Brain microvascular endothelial cell (primary cell): ENCODE measurements at regions not wholly inside any gene's neighbourhood (a gene's known extent, or its start where the extent isn't known, plus 50 kb on each side); places are given as distances from the start of the nearest gene placed in this dataset.

Experiments
- DNase-seq: peaks from one replicate; pipeline ENCODE4 v3.0.0-alpha.2; 2020
- H3K27ac ChIP-seq: fragments of 250-450 bp; sonication (Bioruptor Pico); 2 replicates; pipeline ENCODE4 v1.5.1; 2020; ENCODE audit warnings: mild to moderate bottlenecking, moderate library complexity
- H3K27me3 ChIP-seq: fragments of 250-450 bp; sonication (Bioruptor Pico); replicated peaks from 2 replicates; pipeline ENCODE4 v1.5.1; 2020; ENCODE audit warnings: mild to moderate bottlenecking
- H3K36me3 ChIP-seq: fragments of 250-450 bp; sonication (Bioruptor Pico); replicated peaks from 2 replicates; pipeline ENCODE4 v1.5.1; 2020; ENCODE audit warnings: mild to moderate bottlenecking
- H3K4me3 ChIP-seq: 2 replicates; pipeline ENCODE4 v1.5.1; 2011; ENCODE audit warnings: low read depth, mild to moderate bottlenecking, control low read depth, low read length, moderate library complexity
- in situ Hi-C: cut with HindIII; loops from 2 replicates; pipeline ENCODE4 v1.10.0; 2017; ENCODE audit warnings: low sequenced_read_pairs, low pct_ligation_motif_present
- TF ChIP-seq, protein P1 (sequence below): IDR thresholded peaks from 2 replicates; pipeline ENCODE4 v1.5.1; 2011; ENCODE audit warnings: low read depth, mild to moderate bottlenecking, moderate library complexity, low read length, control low read depth, inconsistent platforms; ENCODE audit errors: missing control alignments

DNA sequence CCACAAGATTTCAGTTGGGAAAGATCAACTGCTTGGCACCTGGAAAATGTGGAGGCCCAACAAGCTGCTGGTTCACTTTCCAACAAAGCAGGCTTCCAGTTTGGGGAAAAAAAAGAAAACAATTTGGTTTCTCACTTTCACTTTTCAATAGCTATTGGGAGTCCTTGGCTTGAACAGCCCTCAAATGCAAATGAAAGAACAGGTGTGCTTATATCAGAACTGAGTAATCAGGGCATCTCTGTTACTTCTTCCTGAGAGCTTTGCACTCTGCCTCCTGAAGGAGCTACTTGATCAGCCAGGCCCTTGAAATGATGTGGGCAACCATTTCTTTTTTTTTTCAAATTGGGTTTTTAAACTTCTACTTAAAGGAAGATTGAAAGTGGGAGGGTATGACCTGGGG is 73.5 kb downstream of the MFAP3 start:
- Histone ChIP-seq H3K36me3 (no peaks in the 10 kb centered on the region), H3K27me3 (no peaks in the 10 kb centered on the region), H3K4me3 (no peak overlapping the region), H3K27ac (no peak overlapping the region)
- no peak for DNase-seq
- in situ Hi-C loops, result no loop called here
- TF ChIP-seq, protein P1, sequence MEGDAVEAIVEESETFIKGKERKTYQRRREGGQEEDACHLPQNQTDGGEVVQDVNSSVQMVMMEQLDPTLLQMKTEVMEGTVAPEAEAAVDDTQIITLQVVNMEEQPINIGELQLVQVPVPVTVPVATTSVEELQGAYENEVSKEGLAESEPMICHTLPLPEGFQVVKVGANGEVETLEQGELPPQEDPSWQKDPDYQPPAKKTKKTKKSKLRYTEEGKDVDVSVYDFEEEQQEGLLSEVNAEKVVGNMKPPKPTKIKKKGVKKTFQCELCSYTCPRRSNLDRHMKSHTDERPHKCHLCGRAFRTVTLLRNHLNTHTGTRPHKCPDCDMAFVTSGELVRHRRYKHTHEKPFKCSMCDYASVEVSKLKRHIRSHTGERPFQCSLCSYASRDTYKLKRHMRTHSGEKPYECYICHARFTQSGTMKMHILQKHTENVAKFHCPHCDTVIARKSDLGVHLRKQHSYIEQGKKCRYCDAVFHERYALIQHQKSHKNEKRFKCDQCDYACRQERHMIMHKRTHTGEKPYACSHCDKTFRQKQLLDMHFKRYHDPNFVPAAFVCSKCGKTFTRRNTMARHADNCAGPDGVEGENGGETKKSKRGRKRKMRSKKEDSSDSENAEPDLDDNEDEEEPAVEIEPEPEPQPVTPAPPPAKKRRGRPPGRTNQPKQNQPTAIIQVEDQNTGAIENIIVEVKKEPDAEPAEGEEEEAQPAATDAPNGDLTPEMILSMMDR, result no peak

DNA sequence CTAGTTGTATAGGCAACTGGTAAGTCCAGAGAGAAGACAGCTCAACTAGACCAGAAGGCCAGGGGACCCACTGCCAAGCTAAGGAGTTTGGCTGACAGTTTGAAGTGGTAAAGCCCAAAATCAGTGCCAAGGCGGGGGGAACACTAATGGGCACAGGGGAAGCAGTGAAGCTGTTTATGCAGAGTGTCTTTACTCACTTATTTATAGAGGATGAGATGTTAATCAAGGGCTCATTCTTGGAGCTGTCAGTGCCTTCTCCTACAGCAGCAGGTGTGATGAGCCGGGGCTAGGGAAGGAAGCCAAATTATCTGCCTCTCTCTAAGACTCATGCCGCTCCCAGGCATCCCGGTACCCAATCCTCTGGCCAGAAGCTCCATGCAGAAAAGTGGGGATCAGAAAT is 75.2 kb upstream of the GALNT10 start:
- Histone ChIP-seq H3K27ac (no peak overlapping the region), H3K36me3 (no peaks in the 10 kb centered on the region), H3K27me3 (no peaks in the 10 kb centered on the region), H3K4me3 (no peak overlapping the region)
- TF ChIP-seq, protein P1, result no peak
- DNase-seq, result no peak
- in situ Hi-C loops, result no loop called here

DNA sequence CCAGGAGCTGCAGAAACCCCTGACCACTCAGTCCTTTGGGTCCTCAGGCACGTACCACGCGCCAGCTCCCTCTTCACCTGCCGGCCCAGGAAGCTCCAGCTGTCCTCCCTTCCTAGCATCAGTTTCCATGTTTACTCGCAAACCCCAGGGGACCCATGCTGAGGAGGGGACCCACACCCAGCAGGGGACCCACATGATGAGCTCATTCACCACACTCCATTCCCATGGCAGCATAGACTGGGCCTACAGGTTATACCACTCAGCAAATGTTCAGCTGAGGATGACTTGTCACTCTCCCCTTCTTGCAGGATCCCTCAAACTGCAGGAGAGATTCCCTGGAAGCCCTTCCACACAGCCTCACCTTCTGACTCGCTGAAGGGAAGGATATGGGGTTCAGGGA is 73.5 kb upstream of the GALNT10 start:
- Histone ChIP-seq H3K27me3 (no peaks in the 10 kb centered on the region), H3K4me3 (no peak overlapping the region), H3K27ac (no peak overlapping the region), H3K36me3 (no peaks in the 10 kb centered on the region)
- in situ Hi-C loops, result no loop called here
- no peak for DNase-seq
- TF ChIP-seq, protein P1, result no peak

DNA sequence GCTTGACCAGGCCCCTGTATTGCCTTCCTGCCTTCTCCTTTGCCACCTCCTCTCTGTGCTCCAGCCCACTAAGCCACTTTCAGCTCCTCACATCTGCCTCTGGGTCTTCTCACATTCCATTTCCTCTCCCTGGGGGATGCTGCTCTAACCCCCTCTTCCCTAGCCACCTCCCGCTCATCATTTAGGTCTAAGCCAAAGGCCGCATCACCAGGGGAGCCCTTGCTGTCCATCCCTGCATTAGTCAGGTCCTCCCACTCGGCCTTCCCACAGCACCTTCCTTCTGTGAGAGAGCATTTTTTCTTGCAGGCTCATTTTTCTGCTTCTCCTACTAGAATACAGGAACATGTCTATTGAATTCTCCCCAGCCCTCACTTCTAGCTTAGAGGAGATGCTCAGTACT is 72.6 kb upstream of the GALNT10 start:
- Histone ChIP-seq H3K27me3 (no peaks in the 10 kb centered on the region), H3K36me3 (no peaks in the 10 kb centered on the region), H3K4me3 (no peak overlapping the region), H3K27ac (no peak overlapping the region)
- in situ Hi-C loops, result no loop called here
- no peak for DNase-seq
- TF ChIP-seq, protein P1, result no peak

DNA sequence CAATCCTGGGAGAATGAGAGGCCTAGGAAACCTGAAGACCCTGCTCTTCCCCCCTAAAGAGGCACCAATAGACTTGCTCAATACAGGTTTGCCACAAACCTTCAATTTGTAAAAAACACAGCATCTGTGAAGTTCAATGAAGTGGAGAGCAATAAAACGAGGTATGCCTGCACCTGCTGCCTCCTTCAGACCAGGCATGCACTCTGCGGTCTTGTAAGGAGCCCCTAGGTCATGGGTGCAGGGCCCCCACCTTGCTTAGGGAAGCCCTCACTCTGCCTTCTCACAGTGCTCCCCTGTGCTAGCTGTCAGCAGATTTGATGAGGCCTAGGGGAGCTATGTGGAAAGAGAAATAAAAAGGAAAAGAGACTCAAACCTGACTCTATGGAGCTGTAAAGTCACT is 72.1 kb upstream of the GALNT10 start:
- in situ Hi-C loops, result no loop called here
- H3K36me3 ChIP-seq, result no peaks in the 10 kb centered on the region
- TF ChIP-seq, protein P1, result no peak
- no peak overlapping the region for H3K4me3 ChIP-seq
- no peak overlapping the region for H3K27ac ChIP-seq
- H3K27me3 ChIP-seq, result no peaks in the 10 kb centered on the region
- DNase-seq, result no peak

DNA sequence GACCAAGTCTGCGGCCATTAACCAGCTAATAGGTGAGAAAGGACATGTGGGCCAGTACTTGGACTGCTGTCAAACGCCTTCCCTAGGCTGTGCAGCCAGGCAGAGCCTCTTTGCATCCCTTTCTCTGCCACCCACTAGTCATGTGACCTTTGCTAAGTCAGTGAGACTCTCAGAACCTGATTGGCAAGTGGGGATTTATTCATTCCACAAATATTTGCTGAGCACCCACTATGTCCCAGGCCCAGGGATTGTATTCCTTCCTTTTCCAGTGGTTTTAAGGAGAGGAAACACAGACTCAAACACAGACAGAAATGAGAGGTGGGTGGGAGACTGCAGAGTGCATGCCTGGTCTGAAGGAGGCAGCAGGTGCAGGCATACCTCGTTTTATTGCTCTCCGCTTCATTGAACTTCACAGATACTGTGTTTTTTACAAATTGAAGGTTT is 71.6 kb upstream of the GALNT10 start:
- TF ChIP-seq, protein P1, result no peak
- in situ Hi-C loops, result no loop called here

More for the DNA sequence above, 71.6 kb upstream of the GALNT10 start:
- H3K27ac ChIP-seq, result no peak overlapping the region
- no peak overlapping the region for H3K4me3 ChIP-seq
- H3K36me3 ChIP-seq, result no peaks in the 10 kb centered on the region
- DNase-seq, result peak; percentile 1
- no peaks in the 10 kb centered on the region for H3K27me3 ChIP-seq
